Thyroid gland (tissue), 4 donors: ENCODE measurements at regions not wholly inside any gene's neighbourhood (a gene's known extent, or its start where the extent isn't known, plus 50 kb on each side); places are given as distances from the start of the nearest gene placed in this dataset.
"Not testable (repeated sequence)": the region's sequence is repeated elsewhere in the genome, so short reads cannot be mapped to it uniquely, and the experiment has no call there.

Experiments used
- DNase-seq, 2 donors: peaks; one replicate each; pipeline ENCODE4 v3.0.0-alpha.2; 2019
- H3K27ac ChIP-seq, 3 donors: fragments of 200-600 bp; sonication (generic); 1 replicate in 2 of 3; 2 replicates in 1 of 3; pipeline ENCODE4 v1.5.1; 2016 to 2019; ENCODE audit warnings: mild to moderate bottlenecking in 1 of 3, moderate library complexity in 1 of 3
- H3K27me3 ChIP-seq: fragments of 200-600 bp; sonication (generic); one replicate; pipeline ENCODE4 v1.5.1; 2019
- H3K36me3 ChIP-seq, 2 donors: fragments of 200-600 bp; sonication (generic); one replicate each; pipeline ENCODE4 v1.5.1; 2016 to 2019
- H3K4me1 ChIP-seq, 2 donors: fragments of 200-600 bp; sonication (generic); one replicate each; pipeline ENCODE4 v1.5.1; 2017 to 2019
- H3K4me3 ChIP-seq, 3 donors: fragments of 200-600 bp; sonication (generic); replicated peaks in 1 of 3; 1 replicate in 2 of 3; 2 replicates in 1 of 3; pipeline ENCODE4 v1.5.1; 2016; ENCODE audit warnings: mild to moderate bottlenecking in 1 of 3
- H3K9me3 ChIP-seq: fragments of 200-600 bp; sonication (generic); one replicate; pipeline ENCODE4 v1.5.1; 2017
- POLR2A ChIP-seq, 2 donors: fragments of 450-650 bp; IDR thresholded peaks; one replicate each; pipeline ENCODE4 v1.6.1; 2017; ENCODE audit warnings: antibody characterized with exemption in 2 of 2, mild to moderate bottlenecking in 2 of 2, moderate library complexity in 1 of 2
- WGBS, 2 donors: methylation state at CpG; one replicate each; pipeline ENCODE4 v1.1.5; 2017; 5-methylcytosine and 5-hydroxymethylcytosine counted together
- intact Hi-C: fragments of 100-400 bp; cut with DNase I; formaldehyde crosslinking; loops from one replicate; pipeline ENCODE4 v1.15.1; 2023
- TF ChIP-seq, protein P1 (sequence below), 6 experiments: fragments of 200-600 bp in 3 of 6; fragments of 450-650 bp in 3 of 6; sonication (generic) in 3 of 6; IDR thresholded peaks; one replicate each; pipeline ENCODE4 v1.5.1; 2016 to 2019; ENCODE audit warnings: antibody characterized with exemption in 6 of 6, mild to moderate bottlenecking in 2 of 6, inconsistent platforms in 1 of 6, moderate library complexity in 1 of 6

DNA sequence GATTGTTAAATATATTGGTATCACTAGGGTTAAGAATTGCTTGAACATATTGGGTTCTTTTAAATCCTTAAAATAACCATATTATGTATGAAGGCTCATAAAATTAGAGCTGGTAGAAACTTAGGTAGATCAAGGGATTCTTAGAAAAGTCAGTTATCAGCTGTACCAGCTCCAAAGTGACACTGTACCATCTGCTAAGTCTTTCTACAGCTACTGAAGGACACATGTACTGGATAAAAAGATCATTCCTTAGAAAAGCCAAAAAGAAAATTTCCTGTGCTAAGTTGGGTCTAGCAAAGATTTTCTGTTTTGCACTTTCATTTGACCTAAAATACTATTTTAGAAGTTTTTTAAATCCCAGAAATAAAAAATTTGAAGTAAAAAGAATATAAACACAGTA is 130.4 kb downstream of the CD164 start:
- Histone ChIP-seq H3K27ac (no peak overlapping the region), H3K4me1 (peaks cover 0 to 14% of the 10 kb centered on the region in 2 donors), H3K27me3 (no peaks in the 10 kb centered on the region), H3K4me3 (no peak overlapping the region), H3K9me3 (no peaks in the 10 kb centered on the region), H3K36me3 (no peaks in the 10 kb centered on the region)
- intact Hi-C loops: no loop called here
- TF ChIP-seq, protein P1, sequence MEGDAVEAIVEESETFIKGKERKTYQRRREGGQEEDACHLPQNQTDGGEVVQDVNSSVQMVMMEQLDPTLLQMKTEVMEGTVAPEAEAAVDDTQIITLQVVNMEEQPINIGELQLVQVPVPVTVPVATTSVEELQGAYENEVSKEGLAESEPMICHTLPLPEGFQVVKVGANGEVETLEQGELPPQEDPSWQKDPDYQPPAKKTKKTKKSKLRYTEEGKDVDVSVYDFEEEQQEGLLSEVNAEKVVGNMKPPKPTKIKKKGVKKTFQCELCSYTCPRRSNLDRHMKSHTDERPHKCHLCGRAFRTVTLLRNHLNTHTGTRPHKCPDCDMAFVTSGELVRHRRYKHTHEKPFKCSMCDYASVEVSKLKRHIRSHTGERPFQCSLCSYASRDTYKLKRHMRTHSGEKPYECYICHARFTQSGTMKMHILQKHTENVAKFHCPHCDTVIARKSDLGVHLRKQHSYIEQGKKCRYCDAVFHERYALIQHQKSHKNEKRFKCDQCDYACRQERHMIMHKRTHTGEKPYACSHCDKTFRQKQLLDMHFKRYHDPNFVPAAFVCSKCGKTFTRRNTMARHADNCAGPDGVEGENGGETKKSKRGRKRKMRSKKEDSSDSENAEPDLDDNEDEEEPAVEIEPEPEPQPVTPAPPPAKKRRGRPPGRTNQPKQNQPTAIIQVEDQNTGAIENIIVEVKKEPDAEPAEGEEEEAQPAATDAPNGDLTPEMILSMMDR (IDR thresholded peaks at IDR 0.05): no peak
- no peak for TF ChIP-seq POLR2A (IDR thresholded peaks at IDR 0.05)
- no peak for DNase-seq

DNA sequence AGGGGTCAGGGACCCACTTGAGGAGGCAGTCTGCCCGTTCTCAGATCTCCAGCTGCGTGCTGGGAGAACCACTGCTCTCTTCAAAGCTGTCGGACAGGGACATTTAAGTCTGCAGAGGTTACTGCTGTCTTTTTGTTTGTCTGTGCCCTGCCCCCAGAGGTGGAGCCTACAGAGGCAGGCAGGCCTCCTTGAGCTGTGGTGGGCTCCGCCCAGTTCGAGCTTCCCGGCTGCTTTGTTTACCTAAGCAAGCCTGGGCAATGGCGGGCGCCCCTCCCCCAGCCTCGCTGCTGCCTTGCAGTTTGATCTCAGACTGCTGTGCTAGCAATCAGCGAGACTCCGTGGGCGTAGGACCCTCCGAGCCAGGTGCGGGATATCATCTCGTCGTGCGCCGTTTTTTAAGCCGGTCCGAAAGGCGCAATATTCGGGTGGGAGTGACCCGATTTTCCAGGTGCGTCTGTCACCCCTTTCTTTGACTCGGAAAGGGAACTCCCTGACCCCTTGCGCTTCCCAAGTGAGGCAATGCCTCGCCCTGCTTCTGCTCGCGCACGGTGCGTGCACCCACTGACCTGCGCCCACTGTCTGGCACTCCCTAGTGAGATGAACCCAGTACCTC is 131.6 kb downstream of the CD164 start:
- H3K4me1 ChIP-seq: peaks cover 0 to 14% of the 10 kb centered on the region in 2 donors
- H3K27ac ChIP-seq, H3K4me3 ChIP-seq, DNase-seq, H3K9me3 ChIP-seq, H3K27me3 ChIP-seq, H3K36me3 ChIP-seq, intact Hi-C loops: not testable (repeated sequence)
- WGBS, 2 donors: 96% methylated on average over 9 to 11 of the region's 32 CpGs

DNA sequence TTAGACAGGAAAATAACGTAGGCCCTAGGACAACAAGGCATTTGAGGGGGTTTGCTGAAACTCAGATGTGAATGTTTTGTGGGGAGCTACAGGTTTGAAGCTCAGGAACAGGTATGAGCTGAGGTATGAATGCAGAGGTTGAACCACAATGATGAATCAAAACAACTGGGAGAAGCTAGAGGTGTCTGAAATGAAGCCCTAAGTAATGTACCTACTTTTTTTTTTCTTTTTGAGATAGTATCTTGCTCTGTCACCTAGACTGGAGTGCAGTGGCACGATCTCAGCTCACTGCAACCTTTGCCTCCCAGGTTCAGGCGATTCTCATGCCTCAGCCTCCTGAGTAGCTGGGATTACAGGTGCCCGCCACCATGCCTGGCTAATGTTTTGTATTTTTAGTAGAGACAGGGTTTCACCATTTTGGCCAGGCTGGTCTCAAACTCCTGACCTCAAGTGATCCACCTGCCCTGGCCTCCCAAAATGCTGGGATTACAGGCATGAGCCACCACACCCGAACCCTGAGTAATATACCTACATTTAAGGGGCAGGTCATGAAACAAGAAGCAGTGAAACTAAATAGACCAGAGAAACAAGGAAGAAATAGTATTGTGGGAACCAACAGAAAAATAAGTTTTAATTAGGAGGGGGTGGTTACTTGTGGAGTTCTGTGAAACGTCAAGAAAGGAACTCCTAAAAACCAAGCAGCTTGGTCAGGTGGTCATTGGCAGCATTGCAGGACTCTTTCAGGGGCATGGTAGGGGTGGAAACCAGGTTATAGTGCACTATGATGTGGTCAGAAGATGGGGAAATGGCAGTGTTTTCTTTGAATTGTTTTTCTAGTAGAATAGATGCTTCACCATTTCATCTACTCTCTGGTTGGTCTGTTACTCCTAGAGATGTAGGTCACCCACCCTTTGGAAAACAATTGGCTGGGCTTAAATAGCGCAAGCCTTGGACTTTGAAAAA is 138.1 kb downstream of the CD164 start:
- H3K4me1 ChIP-seq: peaks cover 19 to 20% of the 10 kb centered on the region in 2 donors
- no peaks in the 10 kb centered on the region for H3K36me3 ChIP-seq
- intact Hi-C loops: no loop called here

DNA sequence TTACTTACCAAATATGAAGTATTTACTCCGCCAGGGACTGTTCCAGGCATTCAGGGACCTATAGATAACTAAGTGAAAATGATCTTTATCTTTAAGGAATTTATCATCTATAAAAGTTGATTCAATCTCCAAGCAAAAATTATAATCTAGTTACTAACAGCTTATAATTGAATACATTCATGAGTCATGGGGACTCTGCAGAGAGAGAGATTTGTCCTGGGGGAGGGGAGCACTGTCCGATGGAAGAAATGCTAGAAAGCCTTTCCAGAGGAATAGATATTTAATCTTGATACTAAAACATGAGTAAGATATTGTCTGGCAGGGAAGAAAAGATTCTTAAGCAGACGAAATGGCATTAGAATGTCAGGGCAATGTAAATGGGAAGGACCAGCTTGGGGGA is 139.3 kb downstream of the CD164 start:
- H3K4me3 ChIP-seq: no peak overlapping the region
- WGBS, 2 donors: 88 to 90% methylated on average over 3 of the region's 3 CpGs
- H3K9me3 ChIP-seq: no peaks in the 10 kb centered on the region
- TF ChIP-seq, protein P1 (IDR thresholded peaks at IDR 0.05): no peak
- TF ChIP-seq POLR2A (IDR thresholded peaks at IDR 0.05): no peak
- no peak overlapping the region for H3K27ac ChIP-seq
- peaks cover 21 to 22% of the 10 kb centered on the region in 2 donors for H3K4me1 ChIP-seq
- no peaks in the 10 kb centered on the region for H3K27me3 ChIP-seq
- intact Hi-C loops: no loop called here
- DNase-seq: no peak
- no peaks in the 10 kb centered on the region for H3K36me3 ChIP-seq

More for the DNA sequence above, 138.1 kb downstream of the CD164 start:
- no peaks in the 10 kb centered on the region for H3K9me3 ChIP-seq
- TF ChIP-seq POLR2A (IDR thresholded peaks at IDR 0.05): no peak
- TF ChIP-seq, protein P1 (IDR thresholded peaks at IDR 0.05): no peak
- H3K4me3 ChIP-seq: no peak overlapping the region
- WGBS, 2 donors: 87 to 88% methylated on average over 7 of the region's 7 CpGs
- DNase-seq: no peak
- no peak overlapping the region for H3K27ac ChIP-seq
- no peaks in the 10 kb centered on the region for H3K27me3 ChIP-seq

DNA sequence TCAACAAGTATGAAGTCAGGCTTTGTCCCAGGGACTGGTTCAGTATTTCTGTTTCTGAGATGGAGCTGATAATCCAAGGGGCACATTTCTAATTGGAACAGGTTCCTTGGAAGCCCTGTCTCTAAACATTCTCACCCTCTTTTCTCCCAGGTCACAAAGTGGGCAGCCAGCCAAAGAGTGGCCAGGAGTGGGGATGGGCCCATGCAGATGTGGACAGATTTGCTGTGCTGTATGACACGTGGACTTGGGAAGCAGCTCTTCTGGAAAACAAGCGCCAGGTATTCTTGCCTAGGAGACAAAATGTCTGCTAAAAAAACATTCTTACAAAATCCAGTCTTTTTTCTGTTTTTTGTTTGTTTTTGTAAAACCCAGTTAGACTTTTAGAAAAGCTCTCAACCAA is 140.2 kb downstream of the CD164 start:
- WGBS, 2 donors: 41 to 45% methylated on average over 2 of the region's 2 CpGs
- TF ChIP-seq, protein P1 (IDR thresholded peaks at IDR 0.05): no peak
- no peak for TF ChIP-seq POLR2A (IDR thresholded peaks at IDR 0.05)
- DNase-seq: peak; percentile 21 to 52
- H3K36me3 ChIP-seq: no peaks in the 10 kb centered on the region
- H3K4me1 ChIP-seq: peaks cover 21 to 22% of the 10 kb centered on the region in 2 donors
- intact Hi-C loops: no loop called here
- no peak overlapping the region for H3K27ac ChIP-seq
- no peaks in the 10 kb centered on the region for H3K9me3 ChIP-seq
- no peaks in the 10 kb centered on the region for H3K27me3 ChIP-seq
- no peak overlapping the region for H3K4me3 ChIP-seq
